H1 (cell line): ENCODE measurements at regions not wholly inside any gene's neighbourhood (a gene's known extent, or its start where the extent isn't known, plus 50 kb on each side); places are given as distances from the start of the nearest gene placed in this dataset.

Source experiments
- CTCF ChIA-PET: fragments of 300-600 bp; sonication (Branson Sonifier 250); formaldehyde crosslinking; loops from one replicate; lab custom pipeline; 2021; ENCODE audit not compliant: partially characterized antibody; lab: Charles Lee
- POLR2A ChIA-PET: fragments of 300-600 bp; sonication (Branson Sonifier 250); formaldehyde crosslinking; loops from one replicate; lab custom pipeline; 2021; ENCODE audit warnings: inconsistent platforms; ENCODE audit not compliant: partially characterized antibody; lab: Charles Lee
- DNase-seq, 2 experiments: peaks; one replicate each; pipeline versions ENCODE4 v3.0.0 to v3.0.0-alpha.2; 2010 to 2022; ENCODE audit warnings: low spot score in 2 of 2, low read depth in 1 of 2, mixed read lengths in 1 of 2
- FAIRE-seq: peaks from 2 replicates; lab custom pipeline; 2011; peaks lifted over from hg19 to GRCh38; lab: Jason Lieb, UNC
- H2AFZ ChIP-seq: 2 replicates; pipeline ENCODE4 v1.8.1; 2012; ENCODE audit warnings: low read length, inconsistent platforms
- H2AK5ac ChIP-seq: 2 replicates; pipeline ENCODE4 v1.6.1; 2013; ENCODE audit warnings: low read depth, low read length
- H2BK120ac ChIP-seq: replicated peaks from 2 replicates; pipeline ENCODE3; 2013; ENCODE audit warnings: low read depth, low read length, inconsistent platforms
- H2BK12ac ChIP-seq: 2 replicates; pipeline ENCODE4 v1.6.1; 2013; ENCODE audit warnings: low read depth, low read length
- H2BK15ac ChIP-seq: 2 replicates; pipeline ENCODE4 v1.6.1; 2013; ENCODE audit warnings: low read length
- H2BK20ac ChIP-seq: 2 replicates; pipeline ENCODE4 v1.6.1; 2013; ENCODE audit warnings: low read length
- H2BK5ac ChIP-seq: 2 replicates; pipeline ENCODE4 v1.6.1; 2013; ENCODE audit warnings: low read depth, low read length
- H3K14ac ChIP-seq: 2 replicates; pipeline ENCODE4 v1.6.1; 2013; ENCODE audit warnings: inconsistent platforms; ENCODE audit not compliant: insufficient read length
- H3K18ac ChIP-seq: 2 replicates; pipeline ENCODE4 v1.6.1; 2013; ENCODE audit warnings: low read length; ENCODE audit errors: extremely low read depth
- H3K23ac ChIP-seq: 2 replicates; pipeline ENCODE4 v1.6.1; 2013; ENCODE audit warnings: inconsistent platforms; ENCODE audit not compliant: insufficient read length
- H3K23me2 ChIP-seq: 2 replicates; pipeline ENCODE4 v1.6.1; 2013; ENCODE audit warnings: low read depth, low read length
- H3K27ac ChIP-seq: 2 replicates; pipeline ENCODE4 v1.6.1; 2011; ENCODE audit warnings: low read depth, low read length, inconsistent platforms
- H3K27me3 ChIP-seq, 4 experiments: replicated peaks in 1 of 4; 1 replicate in 1 of 4; 2 replicates in 3 of 4; pipeline versions ENCODE4 v1.6.1 to v1.8.1; 2011 to 2013; ENCODE audit warnings: low read length in 3 of 4, mild to moderate bottlenecking in 3 of 4, inconsistent platforms in 2 of 4, mixed read lengths in 2 of 4, moderate library complexity in 1 of 4; ENCODE audit not compliant: control insufficient read depth in 3 of 4, insufficient read depth in 3 of 4; ENCODE audit errors: extremely low read depth in 1 of 4
- H3K36me3 ChIP-seq, 4 experiments: 2 replicates each; pipeline versions ENCODE4 v1.6.1 to v1.8.1; 2011 to 2013; ENCODE audit warnings: mild to moderate bottlenecking in 4 of 4, low read length in 3 of 4, moderate library complexity in 2 of 4, control low read depth in 1 of 4, inconsistent platforms in 1 of 4; ENCODE audit not compliant: insufficient read depth in 4 of 4, control insufficient read depth in 2 of 4
- H3K4ac ChIP-seq: replicated peaks from 2 replicates; pipeline ENCODE3; 2013; ENCODE audit warnings: low read length, low read depth, mixed read lengths, inconsistent platforms; ENCODE audit not compliant: insufficient read length
- H3K4me1 ChIP-seq, 4 experiments: replicated peaks in 1 of 4; 1 replicate in 1 of 4; 2 replicates in 3 of 4; pipeline versions ENCODE4 v1.6.1 to v1.8.1; 2011 to 2013; ENCODE audit warnings: low read length in 3 of 4, inconsistent platforms in 2 of 4, mixed read lengths in 1 of 4; ENCODE audit not compliant: insufficient read depth in 4 of 4, control insufficient read depth in 3 of 4
- H3K4me2 ChIP-seq, 2 experiments: 2 replicates each; pipeline versions ENCODE4 v1.6.1 to v1.8.1; 2011 to 2013; ENCODE audit warnings: low read depth in 2 of 2, low read length in 2 of 2, control low read depth in 1 of 2, inconsistent platforms in 1 of 2, mild to moderate bottlenecking in 1 of 2; ENCODE audit not compliant: insufficient read depth in 1 of 2
- H3K4me3 ChIP-seq, 4 experiments: fragments of 200-600, 300-600 bp in 1 of 4; sonication (generic), shearing (Covaris generic), sonication (Bioruptor Twin) in 1 of 4; 2 replicates each; pipeline versions ENCODE4 v1.5.1 to v1.8.1; 2011 to 2016; ENCODE audit warnings: low read length in 4 of 4, low read depth in 3 of 4, control low read depth in 2 of 4, inconsistent platforms in 2 of 4, mild to moderate bottlenecking in 2 of 4, mixed read lengths in 1 of 4, moderate library complexity in 1 of 4; ENCODE audit not compliant: insufficient read depth in 2 of 4; ENCODE audit errors: extremely low read depth in 1 of 4
- H3K56ac ChIP-seq: replicated peaks from 2 replicates; pipeline ENCODE3; 2013; ENCODE audit warnings: low read depth, mild to moderate bottlenecking, mixed read lengths, low read length, inconsistent platforms; ENCODE audit not compliant: insufficient read length
- H3K79me1 ChIP-seq: 2 replicates; pipeline ENCODE4 v1.6.1; 2013; ENCODE audit warnings: low read depth, low read length, control low read depth
- H3K79me2 ChIP-seq, 2 experiments: 2 replicates each; pipeline versions ENCODE4 v1.6.1 to v1.8.1; 2012 to 2013; ENCODE audit warnings: low read length in 2 of 2, mild to moderate bottlenecking in 2 of 2, inconsistent platforms in 1 of 2; ENCODE audit not compliant: insufficient read depth in 2 of 2, control insufficient read depth in 1 of 2
- H3K9ac ChIP-seq, 4 experiments: replicated peaks in 1 of 4; 1 replicate in 1 of 4; 2 replicates in 3 of 4; pipeline versions ENCODE4 v1.6.1 to v1.8.1; 2011 to 2013; ENCODE audit warnings: low read depth in 3 of 4, low read length in 3 of 4, control low read depth in 2 of 4, mild to moderate bottlenecking in 2 of 4, moderate library complexity in 2 of 4, inconsistent platforms in 1 of 4; ENCODE audit errors: extremely low read depth in 1 of 4
- H3K9me3 ChIP-seq, 2 experiments: 2 replicates each; pipeline versions ENCODE4 v1.6.1 to v1.8.1; 2012 to 2013; ENCODE audit warnings: mild to moderate bottlenecking in 2 of 2, moderate library complexity in 2 of 2, control low read depth in 1 of 2, inconsistent platforms in 1 of 2, low read depth in 1 of 2, low read length in 1 of 2, mixed read lengths in 1 of 2; ENCODE audit not compliant: insufficient read depth in 2 of 2
- H4K20me1 ChIP-seq, 2 experiments: replicated peaks in 1 of 2; 2 replicates each; pipeline versions ENCODE3 to v1.8.1; 2011 to 2013; ENCODE audit warnings: inconsistent platforms in 2 of 2, low read length in 2 of 2, mild to moderate bottlenecking in 1 of 2; ENCODE audit not compliant: insufficient read depth in 2 of 2, control insufficient read depth in 1 of 2
- H4K5ac ChIP-seq: 2 replicates; pipeline ENCODE4 v1.6.1; 2013; ENCODE audit warnings: low read length, low read depth, mixed read lengths, inconsistent platforms; ENCODE audit not compliant: insufficient read length
- H4K8ac ChIP-seq: 2 replicates; pipeline ENCODE4 v1.8.0; 2013; ENCODE audit warnings: mild to moderate bottlenecking, moderate library complexity, low read length, inconsistent platforms; ENCODE audit not compliant: insufficient read depth; ENCODE audit errors: extremely low read depth
- H4K91ac ChIP-seq: replicated peaks from 2 replicates; pipeline ENCODE3; 2013; ENCODE audit warnings: low read length, mixed read lengths, inconsistent platforms; ENCODE audit not compliant: insufficient read length
- CBX8 ChIP-seq: fragments of 300-800, 300-1000 bp; sonication (generic); IDR thresholded peaks from 2 replicates; pipeline ENCODE4 v1.7.1; 2016; ENCODE audit warnings: low read depth, low read length, borderline replicate concordance
- CREB1 ChIP-seq: IDR thresholded peaks from 2 replicates; pipeline ENCODE4 v1.6.1; 2012; ENCODE audit warnings: inconsistent platforms
- CTCF ChIP-seq, 3 experiments: IDR thresholded peaks; 1 replicate in 2 of 3; 2 replicates in 1 of 3; pipeline versions ENCODE4 v1.5.1 to v1.6.1; 2011; ENCODE audit warnings: low read length in 3 of 3, mild to moderate bottlenecking in 3 of 3, inconsistent platforms in 2 of 3, low read depth in 1 of 3, moderate library complexity in 1 of 3; ENCODE audit not compliant: insufficient read depth in 1 of 3; ENCODE audit errors: control extremely low read depth in 1 of 3
- GABPA ChIP-seq: IDR thresholded peaks from 2 replicates; pipeline ENCODE4 v1.6.1; 2011; ENCODE audit warnings: mild to moderate bottlenecking, low read length, moderate library complexity, borderline replicate concordance; ENCODE audit not compliant: insufficient read depth
- NRF1 ChIP-seq: IDR thresholded peaks from 2 replicates; pipeline ENCODE4 v1.6.1; 2011; ENCODE audit warnings: mild to moderate bottlenecking, low read depth, low read length, improper control_type of control experiment
- RAD21 ChIP-seq, 2 experiments: IDR thresholded peaks in 1 of 2; conservative IDR thresholded peaks in 1 of 2; 2 replicates each; pipeline ENCODE4 v1.6.1; 2011; ENCODE audit warnings: low read depth in 2 of 2, low read length in 2 of 2, improper control_type of control experiment in 1 of 2, inconsistent platforms in 1 of 2, mild to moderate bottlenecking in 1 of 2, moderate library complexity in 1 of 2
- SIX5 ChIP-seq: IDR thresholded peaks from 2 replicates; pipeline ENCODE4 v1.6.1; 2011; ENCODE audit warnings: mild to moderate bottlenecking, low read depth, low read length
- WGBS, 2 experiments: shearing (Covaris generic) in 1 of 2; methylation state at CpG; one replicate each; pipeline versions ENCODE4 v1.1.6 to v1.1.7; 2013 to 2015; ENCODE audit warnings: low lambda C conversion rate in 2 of 2, mixed read lengths in 2 of 2, inconsistent platforms in 1 of 2, low coverage in 1 of 2, missing lambda C conversion rate in 1 of 2; ENCODE audit not compliant: insufficient replicate concordance in 2 of 2, insufficient coverage in 1 of 2, insufficient read length in 1 of 2; ENCODE audit errors: extremely low coverage in 1 of 2, missing lambda C conversion rate in 1 of 2; 5-methylcytosine and 5-hydroxymethylcytosine counted together

DNA sequence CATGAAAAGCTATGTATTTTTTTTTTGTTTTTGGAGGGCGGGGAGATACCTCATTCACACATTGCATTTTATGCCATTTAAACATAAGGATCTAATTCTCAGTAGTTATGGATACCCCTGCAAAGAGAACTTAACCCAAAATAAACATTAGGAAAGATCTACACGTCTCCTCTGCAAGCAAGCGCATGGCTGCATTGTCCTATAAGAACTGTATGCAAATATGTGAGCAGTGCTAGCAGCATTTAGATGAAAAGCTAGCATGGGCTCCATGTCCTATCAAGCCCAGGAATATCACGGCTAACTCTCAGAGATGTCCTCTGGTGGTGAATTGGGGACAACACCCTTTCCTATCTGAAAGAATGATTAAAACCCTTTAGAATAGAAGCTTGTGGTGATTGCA lies 292.8 kb downstream of the MEX3B start:
- H3K79me1 ChIP-seq, result peaks cover 9% of the 10 kb centered on the region; the same call in 1 of the 2 replicates
- POLR2A ChIA-PET, result interaction anchor here (0.9 to 1.9 kb wide), 2 partner anchors 9 to 188 kb away, joined by 3 to 8 read pairs; no protein-coding TSS in a partner anchor
- H2BK120ac ChIP-seq, result no peak overlapping the region
- peaks cover 0 to 19% (median 11%) of the 10 kb centered on the region in 4 experiments; a peak in 3 of 7 replicates for H3K4me1 ChIP-seq
- H3K27me3 ChIP-seq, result no peaks in the 10 kb centered on the region
- no peak overlapping the region for H3K4ac ChIP-seq
- no peak overlapping the region for H2BK5ac ChIP-seq
- no peak overlapping the region for H3K4me2 ChIP-seq
- H3K4me3 ChIP-seq, result no peak overlapping the region
- H3K14ac ChIP-seq, result no peak overlapping the region
- H3K23me2 ChIP-seq, result no peaks in the 10 kb centered on the region
- H3K9ac ChIP-seq, result no peak overlapping the region
- H2AK5ac ChIP-seq, result no peak overlapping the region
- no peak for TF ChIP-seq SIX5
- TF ChIP-seq GABPA, result no peak
- TF ChIP-seq RAD21 (IDR thresholded peaks at IDR 0.05 in 1 of 2, conservative IDR thresholded peaks at IDR 0.05 in 1 of 2; ENCODE audit: low read depth in 2 of 2, low read length in 2 of 2), result peak; percentile 21 to 38; a peak in 3 of 4 replicates
- TF ChIP-seq CBX8, result no peak
- no peak for TF ChIP-seq NRF1
- TF ChIP-seq CTCF (IDR thresholded peaks at IDR 0.05; ENCODE audit: control extremely low read depth in 1 of 3, insufficient read depth in 1 of 3, low read depth in 1 of 3, low read length in 3 of 3), result no peak; a peak in 1 of 4 replicates
- TF ChIP-seq CREB1, result no peak
- no peaks in the 10 kb centered on the region for H3K79me2 ChIP-seq
- no peak overlapping the region for H3K56ac ChIP-seq
- 94% methylated on average over 4 of the region's 4 CpGs; no CpG with 5 or more reads in 1 of the 2 experiments for WGBS, 2 experiments
- no peak overlapping the region for H4K8ac ChIP-seq
- H3K9me3 ChIP-seq, result no peaks in the 10 kb centered on the region
- H4K5ac ChIP-seq, result no peak overlapping the region
- no peak overlapping the region for H3K23ac ChIP-seq
- H2BK20ac ChIP-seq, result no peak overlapping the region
- no peak overlapping the region for H2BK12ac ChIP-seq
- CTCF ChIA-PET, result interaction anchor here (0.7 to 2.2 kb wide), 11 partner anchors 9 to 342 kb away, joined by 3 to 5 read pairs (median 3); no protein-coding TSS in a partner anchor
- no peak overlapping the region for H3K18ac ChIP-seq
- FAIRE-seq, result peak; percentile 58
- DNase-seq, result no peak
- no peak overlapping the region for H2BK15ac ChIP-seq
- H4K91ac ChIP-seq, result no peak overlapping the region
- peaks cover 0 to 1% of the 10 kb centered on the region in 2 experiments for H4K20me1 ChIP-seq
- H2AFZ ChIP-seq, result no peak overlapping the region
- H3K27ac ChIP-seq, result no peak overlapping the region
- no peaks in the 10 kb centered on the region for H3K36me3 ChIP-seq
